ENCODE measurements at regions not wholly inside any gene's neighbourhood (a gene's known extent, or its start where the extent isn't known, plus 50 kb on each side); places are given as distances from the start of the nearest gene placed in this dataset.

DNA sequence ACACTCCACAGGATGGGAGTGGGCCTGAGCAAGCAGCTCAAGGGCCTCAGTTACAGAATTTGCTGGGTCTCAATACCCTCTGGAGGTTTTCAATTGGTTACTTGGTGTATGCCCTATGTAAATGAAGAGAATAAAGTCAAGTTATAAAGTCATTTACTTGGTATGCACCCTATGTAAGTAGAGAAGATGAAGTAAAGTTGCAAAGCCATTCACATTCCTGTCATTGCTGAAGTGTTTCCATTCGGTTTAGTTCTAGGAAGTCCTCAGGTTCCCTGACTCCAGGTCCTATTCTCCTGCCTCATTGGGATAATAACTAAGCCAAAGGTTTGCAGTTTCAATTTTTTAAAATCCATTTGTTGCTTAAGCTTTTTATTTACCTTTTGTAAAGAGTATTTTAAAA lies 272.6 kb upstream of the NPSR1 start:
- Mint-ChIP-seq H3K36me3 (no peaks in the 10 kb centered on the region), H3K27me3 (ENCODE audit: low read depth in 3 of 3) (peaks cover 0 to 2% (median 0%) of the 10 kb centered on the region in 3 donors), H3K9me3 (peaks cover 6 to 20% (median 10%) of the 10 kb centered on the region in 7 donors), H3K27ac (no peak overlapping the region), H3K4me3 (no peak overlapping the region), H3K4me1 (no peaks in the 10 kb centered on the region)
- intact Hi-C loops (cut with micrococcal nuclease): no loop called here
- no peaks in the 10 kb centered on the region for H3K27me3 ChIP-seq (ENCODE audit: control insufficient read depth in 2 of 2, insufficient read depth in 2 of 2, low read length in 2 of 2)
- DNase-seq: no peak
- no CpG with 5 or more reads among the region's 1 CpG for WGBS (ENCODE audit: insufficient coverage)
- no peak overlapping the region for H3K27ac ChIP-seq (ENCODE audit: low read depth in 1 of 2, low read length in 2 of 2)
- H3K9ac ChIP-seq (ENCODE audit: insufficient read depth, low read length, poor library complexity, severe bottlenecking): no peak overlapping the region
- H3K79me2 ChIP-seq (ENCODE audit: insufficient read depth, low read length): no peaks in the 10 kb centered on the region
- H3K4me3 ChIP-seq (replicated peaks in 1 of 3; ENCODE audit: low read depth in 2 of 3, low read length in 3 of 3): no peak overlapping the region
- no peaks in the 10 kb centered on the region for H4K20me1 ChIP-seq (ENCODE audit: insufficient read depth, low read length)
- TF ChIP-seq, protein P1, sequence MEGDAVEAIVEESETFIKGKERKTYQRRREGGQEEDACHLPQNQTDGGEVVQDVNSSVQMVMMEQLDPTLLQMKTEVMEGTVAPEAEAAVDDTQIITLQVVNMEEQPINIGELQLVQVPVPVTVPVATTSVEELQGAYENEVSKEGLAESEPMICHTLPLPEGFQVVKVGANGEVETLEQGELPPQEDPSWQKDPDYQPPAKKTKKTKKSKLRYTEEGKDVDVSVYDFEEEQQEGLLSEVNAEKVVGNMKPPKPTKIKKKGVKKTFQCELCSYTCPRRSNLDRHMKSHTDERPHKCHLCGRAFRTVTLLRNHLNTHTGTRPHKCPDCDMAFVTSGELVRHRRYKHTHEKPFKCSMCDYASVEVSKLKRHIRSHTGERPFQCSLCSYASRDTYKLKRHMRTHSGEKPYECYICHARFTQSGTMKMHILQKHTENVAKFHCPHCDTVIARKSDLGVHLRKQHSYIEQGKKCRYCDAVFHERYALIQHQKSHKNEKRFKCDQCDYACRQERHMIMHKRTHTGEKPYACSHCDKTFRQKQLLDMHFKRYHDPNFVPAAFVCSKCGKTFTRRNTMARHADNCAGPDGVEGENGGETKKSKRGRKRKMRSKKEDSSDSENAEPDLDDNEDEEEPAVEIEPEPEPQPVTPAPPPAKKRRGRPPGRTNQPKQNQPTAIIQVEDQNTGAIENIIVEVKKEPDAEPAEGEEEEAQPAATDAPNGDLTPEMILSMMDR (IDR thresholded peaks at IDR 0.05): no peak
- H2AFZ ChIP-seq (ENCODE audit: insufficient read depth, low read depth, low read length, poor library complexity, severe bottlenecking): no peak overlapping the region
- no peaks in the 10 kb centered on the region for H3K36me3 ChIP-seq (replicated peaks in 1 of 2; ENCODE audit: control insufficient read depth in 1 of 2, insufficient read depth in 2 of 2, low read length in 2 of 2)
- no peak overlapping the region for H3K4me2 ChIP-seq (replicated peaks; ENCODE audit: extremely low read depth, low read length, poor library complexity, severe bottlenecking)
- H3K4me1 ChIP-seq (ENCODE audit: control insufficient read depth in 1 of 2, insufficient read depth in 2 of 2, low read length in 2 of 2): no peaks in the 10 kb centered on the region
- H3K9me3 ChIP-seq (replicated peaks in 1 of 2; ENCODE audit: control insufficient read depth in 1 of 2, insufficient read depth in 1 of 2, low read length in 2 of 2): peaks cover 17 to 21% of the 10 kb centered on the region in 2 donors

DNA sequence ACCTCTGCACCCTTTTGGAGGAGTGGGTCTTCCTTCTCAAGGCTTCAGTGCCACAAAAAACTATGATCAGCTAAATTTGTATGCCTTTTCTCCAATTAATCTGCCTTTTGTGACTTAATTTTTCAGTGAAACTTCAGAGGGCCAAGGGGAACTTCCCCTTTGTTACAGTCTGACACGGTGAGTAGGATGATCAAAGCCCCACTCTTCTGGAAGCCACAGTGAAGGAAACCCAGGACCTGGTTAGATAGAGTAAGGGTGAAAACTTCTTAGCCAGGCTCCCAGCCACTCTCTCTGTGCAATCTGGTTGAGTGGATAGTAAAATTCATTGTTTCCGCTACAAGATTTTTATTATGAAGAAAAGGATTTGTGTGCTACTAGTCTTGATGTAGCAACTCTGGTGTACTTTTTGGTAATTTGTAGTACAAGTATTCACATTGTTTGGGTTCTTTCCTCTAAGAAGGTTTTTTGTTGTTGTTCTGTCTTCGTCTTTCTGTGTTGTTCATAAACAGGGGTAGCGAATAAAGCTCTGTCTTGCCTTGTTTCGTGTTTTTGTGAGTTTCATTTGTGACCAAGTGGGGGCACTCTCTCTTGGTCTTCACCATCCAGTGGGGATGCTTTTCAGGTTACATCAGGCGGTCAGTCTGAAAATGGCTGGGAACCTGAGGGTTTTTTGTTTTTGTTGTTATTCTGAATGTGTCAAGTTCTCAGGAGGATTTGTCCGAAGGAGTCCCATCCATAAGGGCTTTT lies 268.5 kb upstream of the NPSR1 start:
- no peak overlapping the region for H3K27ac Mint-ChIP-seq
- no peaks in the 10 kb centered on the region for H3K36me3 Mint-ChIP-seq
- Histone ChIP-seq H3K27ac (ENCODE audit: low read depth in 1 of 2, low read length in 2 of 2) (no peak overlapping the region), H3K79me2 (ENCODE audit: insufficient read depth, low read length) (no peaks in the 10 kb centered on the region), H3K27me3 (ENCODE audit: control insufficient read depth in 2 of 2, insufficient read depth in 2 of 2, low read length in 2 of 2) (no peaks in the 10 kb centered on the region), H3K4me2 (replicated peaks; ENCODE audit: extremely low read depth, low read length, poor library complexity, severe bottlenecking) (no peak overlapping the region), H3K9ac (ENCODE audit: insufficient read depth, low read length, poor library complexity, severe bottlenecking) (no peak overlapping the region), H3K4me3 (replicated peaks in 1 of 3; ENCODE audit: low read depth in 2 of 3, low read length in 3 of 3) (no peak overlapping the region), H3K4me1 (ENCODE audit: control insufficient read depth in 1 of 2, insufficient read depth in 2 of 2, low read length in 2 of 2) (no peaks in the 10 kb centered on the region), H3K36me3 (replicated peaks in 1 of 2; ENCODE audit: control insufficient read depth in 1 of 2, insufficient read depth in 2 of 2, low read length in 2 of 2) (no peaks in the 10 kb centered on the region), H3K9me3 (replicated peaks in 1 of 2; ENCODE audit: control insufficient read depth in 1 of 2, insufficient read depth in 1 of 2, low read length in 2 of 2) (peaks cover 0 to 3% of the 10 kb centered on the region in 2 donors), H4K20me1 (ENCODE audit: insufficient read depth, low read length) (no peaks in the 10 kb centered on the region), H2AFZ (ENCODE audit: insufficient read depth, low read depth, low read length, poor library complexity, severe bottlenecking) (no peak overlapping the region)
- H3K4me3 Mint-ChIP-seq: no peak overlapping the region
- 96% methylated on average over 4 of the region's 7 CpGs for WGBS (ENCODE audit: insufficient coverage)
- DNase-seq: no peak
- no peaks in the 10 kb centered on the region for H3K27me3 Mint-ChIP-seq (ENCODE audit: low read depth in 3 of 3)
- H3K4me1 Mint-ChIP-seq: no peaks in the 10 kb centered on the region
- intact Hi-C loops (cut with micrococcal nuclease): no loop called here
- TF ChIP-seq, protein P1 (IDR thresholded peaks at IDR 0.05): no peak
- peaks cover 0 to 7% (median 2%) of the 10 kb centered on the region in 7 donors for H3K9me3 Mint-ChIP-seq
